DND-41 (cell line): ENCODE measurements at regions not wholly inside any gene's neighbourhood (a gene's known extent, or its start where the extent isn't known, plus 50 kb on each side); places are given as distances from the start of the nearest gene placed in this dataset.

ENCODE experiments used
- ATAC-seq: fragments of 200-7000 bp; cut with Tn5 transposase; 3 replicates; pipeline ENCODE4 v1.9.1; 2021; ENCODE audit warnings: low read depth; ENCODE audit not compliant: insufficient read depth
- DNase-seq: peaks from one replicate; pipeline ENCODE4 v3.0.0-alpha.2; 2020
- H2AFZ ChIP-seq: 2 replicates; pipeline ENCODE4 v1.6.0; 2012; ENCODE audit warnings: low read depth, low read length
- H3K27ac ChIP-seq: 2 replicates; pipeline ENCODE4 v1.5.1; 2012; ENCODE audit warnings: low read length, inconsistent platforms
- H3K27me3 ChIP-seq: fragments of 200-600 bp; sonication (generic); 2 replicates; pipeline ENCODE4 v1.6.0; 2012; ENCODE audit warnings: low read length, mild to moderate bottlenecking, inconsistent platforms; ENCODE audit not compliant: insufficient read depth, poor library complexity
- H3K36me3 ChIP-seq: 2 replicates; pipeline ENCODE4 v1.5.1; 2012; ENCODE audit warnings: low read length, inconsistent platforms; ENCODE audit not compliant: insufficient read depth
- H3K4me1 ChIP-seq: 2 replicates; pipeline ENCODE4 v1.5.1; 2012; ENCODE audit warnings: mild to moderate bottlenecking, low read length; ENCODE audit not compliant: insufficient read depth
- H3K4me2 ChIP-seq: 2 replicates; pipeline ENCODE4 v1.6.0; 2012; ENCODE audit warnings: mild to moderate bottlenecking, moderate library complexity, low read length, inconsistent platforms; ENCODE audit not compliant: insufficient read depth
- H3K4me3 ChIP-seq, 2 experiments: fragments of 200-600 bp in 1 of 2; shearing (Covaris generic) in 1 of 2; 2 replicates each; pipeline ENCODE4 v1.5.1; 2012 to 2016; ENCODE audit warnings: inconsistent platforms in 2 of 2, low read length in 2 of 2, mild to moderate bottlenecking in 2 of 2, low read depth in 1 of 2, moderate library complexity in 1 of 2
- H3K79me2 ChIP-seq: 2 replicates; pipeline ENCODE4 v1.6.0; 2012; ENCODE audit warnings: low read length, inconsistent platforms; ENCODE audit not compliant: insufficient read depth
- H3K9ac ChIP-seq: 2 replicates; pipeline ENCODE4 v1.6.0; 2012; ENCODE audit warnings: low read depth, mild to moderate bottlenecking, inconsistent platforms, low read length, moderate library complexity
- H3K9me3 ChIP-seq: 2 replicates; pipeline ENCODE4 v1.5.1; 2012; ENCODE audit warnings: low read length, moderate library complexity, mild to moderate bottlenecking, inconsistent platforms; ENCODE audit not compliant: insufficient read depth, severe bottlenecking
- H4K20me1 ChIP-seq: 2 replicates; pipeline ENCODE4 v1.6.0; 2012; ENCODE audit warnings: low read length; ENCODE audit not compliant: insufficient read depth
- EZH2 ChIP-seq: IDR thresholded peaks from 3 replicates; pipeline ENCODE4 v1.6.1; 2012; ENCODE audit warnings: borderline replicate concordance, low read depth, mild to moderate bottlenecking, moderate library complexity, low read length, inconsistent platforms; ENCODE audit not compliant: severe bottlenecking
- TF ChIP-seq, protein P1 (sequence below): IDR thresholded peaks from 2 replicates; pipeline ENCODE4 v1.5.1; 2012; ENCODE audit warnings: borderline replicate concordance, low read length, moderate library complexity, mild to moderate bottlenecking; ENCODE audit not compliant: poor library complexity, severe bottlenecking; ENCODE audit errors: extremely low read depth

DNA sequence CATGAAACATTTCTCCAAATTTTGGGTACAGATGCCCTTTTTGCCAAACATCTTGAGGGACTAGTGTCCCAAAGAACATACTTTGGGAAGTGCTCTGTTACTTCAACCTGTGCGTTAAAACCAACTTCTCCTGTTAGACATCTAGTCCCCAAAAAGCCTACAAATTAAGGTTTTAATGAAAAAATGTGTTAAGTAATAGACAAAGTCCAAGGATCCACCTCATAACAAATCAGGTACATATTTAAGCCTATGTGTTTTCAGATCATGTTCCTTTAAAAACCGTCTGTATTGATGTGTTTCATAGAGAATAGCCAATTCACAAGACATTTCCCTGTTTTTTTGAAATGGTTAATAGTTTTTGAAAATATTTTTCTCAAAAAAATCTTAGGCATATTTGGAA is 174.8 kb upstream of the FAM20A start:
- Histone ChIP-seq H3K9me3 (no peaks in the 10 kb centered on the region), H3K4me1 (no peaks in the 10 kb centered on the region), H2AFZ (no peak overlapping the region), H3K9ac (no peak overlapping the region), H3K79me2 (no peaks in the 10 kb centered on the region), H3K36me3 (no peaks in the 10 kb centered on the region), H3K4me3 (no peak overlapping the region), H3K4me2 (no peak overlapping the region), H4K20me1 (no peaks in the 10 kb centered on the region), H3K27me3 (no peaks in the 10 kb centered on the region), H3K27ac (no peak overlapping the region)
- TF ChIP-seq, protein P1, sequence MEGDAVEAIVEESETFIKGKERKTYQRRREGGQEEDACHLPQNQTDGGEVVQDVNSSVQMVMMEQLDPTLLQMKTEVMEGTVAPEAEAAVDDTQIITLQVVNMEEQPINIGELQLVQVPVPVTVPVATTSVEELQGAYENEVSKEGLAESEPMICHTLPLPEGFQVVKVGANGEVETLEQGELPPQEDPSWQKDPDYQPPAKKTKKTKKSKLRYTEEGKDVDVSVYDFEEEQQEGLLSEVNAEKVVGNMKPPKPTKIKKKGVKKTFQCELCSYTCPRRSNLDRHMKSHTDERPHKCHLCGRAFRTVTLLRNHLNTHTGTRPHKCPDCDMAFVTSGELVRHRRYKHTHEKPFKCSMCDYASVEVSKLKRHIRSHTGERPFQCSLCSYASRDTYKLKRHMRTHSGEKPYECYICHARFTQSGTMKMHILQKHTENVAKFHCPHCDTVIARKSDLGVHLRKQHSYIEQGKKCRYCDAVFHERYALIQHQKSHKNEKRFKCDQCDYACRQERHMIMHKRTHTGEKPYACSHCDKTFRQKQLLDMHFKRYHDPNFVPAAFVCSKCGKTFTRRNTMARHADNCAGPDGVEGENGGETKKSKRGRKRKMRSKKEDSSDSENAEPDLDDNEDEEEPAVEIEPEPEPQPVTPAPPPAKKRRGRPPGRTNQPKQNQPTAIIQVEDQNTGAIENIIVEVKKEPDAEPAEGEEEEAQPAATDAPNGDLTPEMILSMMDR = no peak
- TF ChIP-seq EZH2 = no peak
- DNase-seq (no peak), ATAC-seq (no peak)

DNA sequence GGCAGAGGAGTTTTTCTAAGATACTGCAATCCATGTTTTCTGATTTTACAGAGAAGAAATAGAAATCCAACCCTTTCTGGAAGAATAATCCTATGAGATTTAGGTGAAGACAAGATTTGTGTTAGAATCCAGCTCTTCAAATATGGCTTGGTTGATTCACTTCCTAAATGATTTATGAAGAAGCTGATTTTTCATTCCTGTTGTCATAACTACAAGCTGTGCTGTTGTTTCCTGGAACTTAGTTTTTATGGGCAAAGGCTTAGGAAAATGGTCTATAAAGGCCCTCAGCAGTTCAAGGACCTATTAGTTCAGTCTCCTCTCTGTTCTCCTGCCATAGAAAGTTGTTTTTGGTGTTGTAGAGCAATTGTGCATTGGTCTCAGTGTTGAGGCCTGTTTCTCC is 174.2 kb upstream of the FAM20A start:
- Histone ChIP-seq H2AFZ (no peak overlapping the region), H3K9me3 (no peaks in the 10 kb centered on the region), H3K27me3 (no peaks in the 10 kb centered on the region), H3K79me2 (no peaks in the 10 kb centered on the region), H3K4me3 (no peak overlapping the region), H4K20me1 (no peaks in the 10 kb centered on the region), H3K9ac (no peak overlapping the region), H3K4me1 (no peaks in the 10 kb centered on the region), H3K4me2 (no peak overlapping the region), H3K36me3 (no peaks in the 10 kb centered on the region), H3K27ac (no peak overlapping the region)
- DNase-seq (no peak), ATAC-seq (no peak)
- TF ChIP-seq, protein P1 = no peak

DNA sequence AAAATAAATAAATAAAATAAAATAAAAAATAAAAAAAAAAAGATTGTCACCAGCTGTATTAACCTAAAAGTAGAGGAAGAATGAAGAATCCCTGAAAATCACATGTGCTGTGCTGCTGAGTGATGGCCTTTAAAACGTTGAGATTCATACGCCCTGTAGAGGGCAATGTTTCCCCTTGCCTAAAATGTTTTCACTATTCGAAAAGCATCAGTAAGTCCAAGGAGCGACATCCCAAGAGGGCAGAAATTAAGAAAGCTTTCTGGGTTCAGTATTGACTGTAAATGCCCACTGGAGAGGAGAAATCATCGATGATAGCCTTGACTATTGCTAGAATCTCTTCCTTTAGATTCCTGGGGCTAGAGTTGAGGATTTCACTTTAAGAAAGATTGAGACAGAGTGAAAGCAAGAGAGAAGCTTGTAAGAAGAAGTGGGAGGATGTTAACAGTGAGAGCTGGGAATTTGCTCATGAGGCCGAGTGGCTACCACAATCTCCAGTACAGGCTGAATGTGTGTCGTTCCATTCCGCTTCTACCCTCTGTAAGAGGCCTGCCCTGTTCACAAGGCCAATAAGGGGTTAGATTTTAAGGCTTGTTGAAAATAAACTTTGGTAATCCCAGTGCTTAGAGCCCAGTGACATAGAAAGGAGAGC is 170.8 kb upstream of the FAM20A start:
- H3K9ac ChIP-seq = no peak overlapping the region
- no peak overlapping the region for H3K4me3 ChIP-seq
- peak; percentile 66 for ATAC-seq
- peak; percentile 21 for DNase-seq
- no peak overlapping the region for H3K27ac ChIP-seq
- H3K4me1 ChIP-seq = no peaks in the 10 kb centered on the region
- no peaks in the 10 kb centered on the region for H3K9me3 ChIP-seq
- no peak overlapping the region for H2AFZ ChIP-seq
- no peaks in the 10 kb centered on the region for H3K79me2 ChIP-seq
- TF ChIP-seq EZH2 = no peak
- TF ChIP-seq, protein P1 = peak; percentile 75
- H3K36me3 ChIP-seq = no peaks in the 10 kb centered on the region
- no peaks in the 10 kb centered on the region for H3K27me3 ChIP-seq
- no peaks in the 10 kb centered on the region for H4K20me1 ChIP-seq
- H3K4me2 ChIP-seq = no peak overlapping the region; the same call in 1 of the 2 replicates
